PFSK-1 (cell line): ENCODE measurements at regions not wholly inside any gene's neighbourhood (a gene's known extent, or its start where the extent isn't known, plus 50 kb on each side); places are given as distances from the start of the nearest gene placed in this dataset.

Experiments
- FOXP2 ChIP-seq: optimal IDR thresholded peaks from 2 replicates; pipeline ENCODE3; 2011; ENCODE audit warnings: borderline replicate concordance, control low read depth, inconsistent platforms; ENCODE audit not compliant: insufficient read depth; ENCODE audit errors: extremely low read length, extremely low read depth
- POLR2AphosphoS5 ChIP-seq: IDR thresholded peaks from 2 replicates; pipeline ENCODE4 v1.6.1; 2012; ENCODE audit warnings: low read depth, mild to moderate bottlenecking, control low read depth, low read length, moderate library complexity
- SIN3A ChIP-seq: IDR thresholded peaks from 2 replicates; pipeline ENCODE4 v1.6.1; 2012; ENCODE audit warnings: mild to moderate bottlenecking, low read length, moderate library complexity, borderline replicate concordance; ENCODE audit not compliant: insufficient read depth
- TAF1 ChIP-seq: IDR thresholded peaks from 2 replicates; pipeline ENCODE4 v1.6.1; 2012; ENCODE audit warnings: low read length, control low read depth, borderline replicate concordance; ENCODE audit not compliant: insufficient read depth
- TF ChIP-seq, protein P1 (sequence below), 2 experiments: IDR thresholded peaks; 2 replicates each; pipeline versions ENCODE4 v1.6.1 to v1.8.0; 2011 to 2012; ENCODE audit warnings: low read depth in 2 of 2, low read length in 2 of 2, control low read depth in 1 of 2, inconsistent platforms in 1 of 2, mild to moderate bottlenecking in 1 of 2, moderate library complexity in 1 of 2; ENCODE audit not compliant: insufficient read depth in 1 of 2

DNA sequence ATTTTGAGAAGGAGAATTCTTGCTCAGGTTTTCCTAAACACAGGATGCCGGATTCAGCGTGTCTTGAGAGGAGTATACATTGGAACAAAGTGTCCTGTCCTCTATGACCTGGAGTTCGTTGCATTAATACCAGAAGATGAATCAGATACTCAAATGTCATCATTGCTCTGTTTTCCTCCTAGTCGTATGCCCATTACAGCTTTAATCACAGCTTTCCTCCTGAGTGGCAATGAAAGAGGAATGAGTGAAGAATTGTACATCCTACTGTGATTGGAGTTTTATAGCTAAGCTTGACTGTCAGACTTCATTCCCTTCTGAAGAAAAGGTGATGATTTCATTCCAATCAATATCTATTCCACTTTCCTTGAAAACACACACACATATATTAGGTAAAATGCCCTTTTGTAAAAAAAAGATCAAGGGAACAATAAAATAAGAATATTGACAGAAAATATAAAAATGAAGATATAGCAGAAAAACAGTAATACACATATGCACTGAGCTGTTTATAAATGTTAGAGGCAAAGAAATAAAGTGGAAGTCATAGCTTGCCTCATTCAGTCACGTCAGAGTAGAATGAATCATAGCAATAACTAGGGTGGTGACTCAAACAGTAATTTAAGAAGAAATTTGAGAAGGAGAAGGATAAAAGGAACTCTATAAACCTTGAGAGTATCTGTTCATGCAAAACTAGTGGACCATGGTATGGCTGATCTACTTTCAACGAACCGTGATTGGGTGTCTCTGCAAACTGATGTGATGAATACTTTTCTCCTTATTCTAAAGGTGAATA, 501.5 kb downstream of the SUCLA2 start:
- no peak for TF ChIP-seq FOXP2
- TF ChIP-seq, protein P1, sequence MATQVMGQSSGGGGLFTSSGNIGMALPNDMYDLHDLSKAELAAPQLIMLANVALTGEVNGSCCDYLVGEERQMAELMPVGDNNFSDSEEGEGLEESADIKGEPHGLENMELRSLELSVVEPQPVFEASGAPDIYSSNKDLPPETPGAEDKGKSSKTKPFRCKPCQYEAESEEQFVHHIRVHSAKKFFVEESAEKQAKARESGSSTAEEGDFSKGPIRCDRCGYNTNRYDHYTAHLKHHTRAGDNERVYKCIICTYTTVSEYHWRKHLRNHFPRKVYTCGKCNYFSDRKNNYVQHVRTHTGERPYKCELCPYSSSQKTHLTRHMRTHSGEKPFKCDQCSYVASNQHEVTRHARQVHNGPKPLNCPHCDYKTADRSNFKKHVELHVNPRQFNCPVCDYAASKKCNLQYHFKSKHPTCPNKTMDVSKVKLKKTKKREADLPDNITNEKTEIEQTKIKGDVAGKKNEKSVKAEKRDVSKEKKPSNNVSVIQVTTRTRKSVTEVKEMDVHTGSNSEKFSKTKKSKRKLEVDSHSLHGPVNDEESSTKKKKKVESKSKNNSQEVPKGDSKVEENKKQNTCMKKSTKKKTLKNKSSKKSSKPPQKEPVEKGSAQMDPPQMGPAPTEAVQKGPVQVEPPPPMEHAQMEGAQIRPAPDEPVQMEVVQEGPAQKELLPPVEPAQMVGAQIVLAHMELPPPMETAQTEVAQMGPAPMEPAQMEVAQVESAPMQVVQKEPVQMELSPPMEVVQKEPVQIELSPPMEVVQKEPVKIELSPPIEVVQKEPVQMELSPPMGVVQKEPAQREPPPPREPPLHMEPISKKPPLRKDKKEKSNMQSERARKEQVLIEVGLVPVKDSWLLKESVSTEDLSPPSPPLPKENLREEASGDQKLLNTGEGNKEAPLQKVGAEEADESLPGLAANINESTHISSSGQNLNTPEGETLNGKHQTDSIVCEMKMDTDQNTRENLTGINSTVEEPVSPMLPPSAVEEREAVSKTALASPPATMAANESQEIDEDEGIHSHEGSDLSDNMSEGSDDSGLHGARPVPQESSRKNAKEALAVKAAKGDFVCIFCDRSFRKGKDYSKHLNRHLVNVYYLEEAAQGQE (IDR thresholded peaks at IDR 0.05; ENCODE audit: insufficient read depth in 1 of 2, low read depth in 2 of 2, low read length in 2 of 2): no peak
- no peak for TF ChIP-seq POLR2AphosphoS5
- TF ChIP-seq TAF1: no peak
- no peak for TF ChIP-seq SIN3A

DNA sequence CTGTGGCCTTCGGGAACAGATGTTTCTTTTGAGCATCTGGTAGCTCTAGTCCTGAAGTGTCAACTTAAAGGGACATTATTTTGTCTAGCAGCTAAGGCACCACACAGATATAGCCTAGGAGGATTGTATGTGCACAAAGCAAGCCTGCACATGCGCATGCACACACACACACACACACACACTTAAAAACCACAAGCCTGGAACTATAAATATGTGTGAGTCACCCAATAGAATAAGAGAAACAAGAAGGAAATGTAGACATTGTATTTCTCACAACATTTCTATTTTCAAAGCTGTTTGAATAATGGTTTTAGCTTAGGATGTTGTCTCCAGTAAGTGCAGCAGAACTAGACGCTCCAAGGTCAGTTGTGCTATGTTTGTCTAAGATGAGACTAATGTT, 516.5 kb downstream of the SUCLA2 start:
- TF ChIP-seq TAF1 (no peak), POLR2AphosphoS5 (no peak), SIN3A (no peak), FOXP2 (no peak)
- TF ChIP-seq, protein P1 (IDR thresholded peaks at IDR 0.05; ENCODE audit: insufficient read depth in 1 of 2, low read depth in 2 of 2, low read length in 2 of 2): no peak

DNA sequence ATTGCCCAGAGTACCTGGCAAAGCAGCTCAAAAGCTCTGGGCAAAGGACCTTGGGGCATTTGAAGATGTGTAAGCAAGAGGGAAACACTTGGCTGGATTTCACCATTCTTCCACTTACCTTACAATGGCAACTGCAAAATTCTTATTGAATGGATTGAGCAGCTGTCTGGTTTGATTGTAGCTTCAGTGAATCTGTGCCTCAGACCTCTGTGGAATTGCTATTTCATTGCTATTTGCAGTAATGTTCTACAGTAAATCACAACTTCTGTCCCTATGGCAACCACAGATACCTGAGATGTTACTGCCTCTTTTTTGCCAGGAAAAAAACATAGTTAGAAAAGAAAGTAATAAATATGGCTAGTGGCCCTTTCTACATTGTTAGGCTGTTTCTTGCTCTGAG, 519.5 kb downstream of the SUCLA2 start:
- TF ChIP-seq POLR2AphosphoS5: no peak
- no peak for TF ChIP-seq SIN3A
- TF ChIP-seq, protein P1 (IDR thresholded peaks at IDR 0.05; ENCODE audit: insufficient read depth in 1 of 2, low read depth in 2 of 2, low read length in 2 of 2): no peak
- no peak for TF ChIP-seq FOXP2
- TF ChIP-seq TAF1: no peak

DNA sequence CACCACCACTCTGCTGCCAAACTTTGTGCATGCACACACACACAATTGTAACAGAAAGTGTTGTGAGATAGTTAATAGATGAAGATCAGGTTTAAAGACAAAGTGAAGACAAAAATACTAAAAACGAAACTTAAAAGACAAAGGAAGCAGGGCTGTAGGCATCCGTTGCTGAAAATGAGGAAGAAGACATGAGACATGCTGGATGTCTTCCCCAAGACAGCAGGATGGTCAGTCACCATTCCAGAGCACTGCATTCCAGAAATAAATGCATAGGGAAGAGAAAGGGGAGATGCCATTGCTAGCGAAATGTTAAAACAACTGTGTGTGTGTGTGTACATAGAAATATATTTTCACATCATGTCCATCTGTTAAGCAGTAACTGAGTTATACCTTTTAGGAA, 520.1 kb downstream of the SUCLA2 start:
- TF ChIP-seq POLR2AphosphoS5 (no peak), TAF1 (no peak), SIN3A (no peak), FOXP2 (no peak)
- TF ChIP-seq, protein P1 (IDR thresholded peaks at IDR 0.05; ENCODE audit: insufficient read depth in 1 of 2, low read depth in 2 of 2, low read length in 2 of 2): no peak

DNA sequence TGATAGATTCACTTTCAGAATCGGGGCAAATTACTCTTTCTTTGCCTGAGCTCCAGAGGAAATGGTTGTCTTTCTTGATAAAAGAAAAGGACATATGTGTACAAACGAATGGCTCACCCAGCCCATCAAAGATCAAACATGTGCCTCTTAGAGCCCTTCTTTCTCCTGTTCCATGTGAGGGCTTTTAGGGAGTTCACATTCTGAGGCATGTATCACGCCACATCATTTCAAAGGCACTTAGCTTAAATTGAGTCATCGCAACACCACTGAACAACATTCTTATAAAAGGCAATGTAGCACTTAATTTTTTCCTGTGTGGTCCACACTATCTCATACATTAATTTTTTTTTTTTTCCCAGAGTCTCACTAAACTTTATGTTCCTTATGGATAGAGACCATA, 521.0 kb downstream of the SUCLA2 start:
- TF ChIP-seq SIN3A (no peak), TAF1 (no peak), POLR2AphosphoS5 (no peak)
- TF ChIP-seq, protein P1 (IDR thresholded peaks at IDR 0.05; ENCODE audit: insufficient read depth in 1 of 2, low read depth in 2 of 2, low read length in 2 of 2): no peak
